A549 (cell line): ENCODE measurements at regions not wholly inside any gene's neighbourhood (a gene's known extent, or its start where the extent isn't known, plus 50 kb on each side); places are given as distances from the start of the nearest gene placed in this dataset.

Source experiments
- EP300 ChIP-seq, 2 experiments: fragments of >200 bp; sonication (Bioruptor Twin); formaldehyde crosslinking; IDR thresholded peaks; 2 replicates in 1 of 2; 3 replicates in 1 of 2; pipeline ENCODE4 v1.6.1; 2016 to 2017
- JUN ChIP-seq, 2 experiments: fragments of >200 bp; sonication (Bioruptor Twin); formaldehyde crosslinking; IDR thresholded peaks; 2 replicates in 1 of 2; 3 replicates in 1 of 2; pipeline ENCODE4 v1.6.1; 2016 to 2017
- RAD21 ChIP-seq, 2 experiments: fragments of >200 bp in 1 of 2; sonication (Bioruptor Twin) in 1 of 2; formaldehyde crosslinking in 1 of 2; IDR thresholded peaks in 1 of 2; conservative IDR thresholded peaks in 1 of 2; 2 replicates in 1 of 2; 3 replicates in 1 of 2; pipeline ENCODE4 v1.6.1; 2012 to 2018; ENCODE audit warnings: inconsistent platforms in 1 of 2
- RFX5 ChIP-seq: fragments of 450-650 bp; IDR thresholded peaks from 2 replicates; pipeline ENCODE4 v1.7.1; 2014; ENCODE audit warnings: antibody characterized with exemption, mild to moderate bottlenecking, moderate library complexity
- TF ChIP-seq, protein P1 (sequence below): fragments of >200 bp; sonication (Bioruptor Twin); formaldehyde crosslinking; IDR thresholded peaks from 3 replicates; pipeline ENCODE4 v1.5.1; 2016
- TF ChIP-seq, protein P2 (sequence below): IDR thresholded peaks from 2 replicates; pipeline ENCODE4 v1.6.1; 2012

DNA sequence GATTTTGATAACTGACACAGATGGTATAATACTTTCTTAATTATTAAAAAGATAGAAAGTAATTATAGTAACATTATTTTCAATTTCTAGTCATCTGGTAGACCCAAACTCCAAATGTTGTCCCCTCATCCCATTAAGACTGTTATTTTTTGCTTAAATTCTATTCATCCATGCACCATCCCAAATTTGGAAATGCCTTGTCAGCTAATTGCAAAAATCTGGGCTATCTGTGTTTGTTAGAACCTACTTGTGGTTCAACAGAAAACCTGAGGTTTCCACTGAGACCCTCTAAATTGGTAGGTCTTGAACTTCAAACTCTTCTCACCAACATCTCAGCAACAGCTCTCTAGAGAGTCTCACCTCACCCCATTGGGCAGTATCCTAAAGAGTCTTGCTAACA is 172.2 kb upstream of the ADGRL3 start:
- TF ChIP-seq, protein P1, sequence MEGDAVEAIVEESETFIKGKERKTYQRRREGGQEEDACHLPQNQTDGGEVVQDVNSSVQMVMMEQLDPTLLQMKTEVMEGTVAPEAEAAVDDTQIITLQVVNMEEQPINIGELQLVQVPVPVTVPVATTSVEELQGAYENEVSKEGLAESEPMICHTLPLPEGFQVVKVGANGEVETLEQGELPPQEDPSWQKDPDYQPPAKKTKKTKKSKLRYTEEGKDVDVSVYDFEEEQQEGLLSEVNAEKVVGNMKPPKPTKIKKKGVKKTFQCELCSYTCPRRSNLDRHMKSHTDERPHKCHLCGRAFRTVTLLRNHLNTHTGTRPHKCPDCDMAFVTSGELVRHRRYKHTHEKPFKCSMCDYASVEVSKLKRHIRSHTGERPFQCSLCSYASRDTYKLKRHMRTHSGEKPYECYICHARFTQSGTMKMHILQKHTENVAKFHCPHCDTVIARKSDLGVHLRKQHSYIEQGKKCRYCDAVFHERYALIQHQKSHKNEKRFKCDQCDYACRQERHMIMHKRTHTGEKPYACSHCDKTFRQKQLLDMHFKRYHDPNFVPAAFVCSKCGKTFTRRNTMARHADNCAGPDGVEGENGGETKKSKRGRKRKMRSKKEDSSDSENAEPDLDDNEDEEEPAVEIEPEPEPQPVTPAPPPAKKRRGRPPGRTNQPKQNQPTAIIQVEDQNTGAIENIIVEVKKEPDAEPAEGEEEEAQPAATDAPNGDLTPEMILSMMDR: no peak
- TF ChIP-seq RFX5 (no peak), JUN (IDR thresholded peaks at IDR 0.05) (no peak), EP300 (IDR thresholded peaks at IDR 0.05) (no peak), RAD21 (conservative IDR thresholded peaks at IDR 0.05 in 1 of 2, IDR thresholded peaks at IDR 0.05 in 1 of 2) (no peak)
- TF ChIP-seq, protein P2, sequence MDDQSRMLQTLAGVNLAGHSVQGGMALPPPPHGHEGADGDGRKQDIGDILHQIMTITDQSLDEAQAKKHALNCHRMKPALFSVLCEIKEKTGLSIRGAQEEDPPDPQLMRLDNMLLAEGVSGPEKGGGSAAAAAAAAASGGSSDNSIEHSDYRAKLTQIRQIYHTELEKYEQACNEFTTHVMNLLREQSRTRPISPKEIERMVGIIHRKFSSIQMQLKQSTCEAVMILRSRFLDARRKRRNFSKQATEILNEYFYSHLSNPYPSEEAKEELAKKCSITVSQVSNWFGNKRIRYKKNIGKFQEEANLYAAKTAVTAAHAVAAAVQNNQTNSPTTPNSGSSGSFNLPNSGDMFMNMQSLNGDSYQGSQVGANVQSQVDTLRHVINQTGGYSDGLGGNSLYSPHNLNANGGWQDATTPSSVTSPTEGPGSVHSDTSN: no peak
